ENCODE measurements at regions not wholly inside any gene's neighbourhood (a gene's known extent, or its start where the extent isn't known, plus 50 kb on each side); places are given as distances from the start of the nearest gene placed in this dataset.

- TF ChIP-seq CTCF (IDR thresholded peaks at IDR 0.05; ENCODE audit: insufficient read depth, low read depth, low read length), result no peak
- no peak for TF ChIP-seq EZH2 (IDR thresholded peaks at IDR 0.05; ENCODE audit: insufficient read depth, low read length)
These were observed 300.6 kb upstream of the EDIL3 start for GRCh38 chr5:84685121-84685894.
